ENCODE measurements at regions not wholly inside any gene's neighbourhood (a gene's known extent, or its start where the extent isn't known, plus 50 kb on each side); places are given as distances from the start of the nearest gene placed in this dataset.

DNA sequence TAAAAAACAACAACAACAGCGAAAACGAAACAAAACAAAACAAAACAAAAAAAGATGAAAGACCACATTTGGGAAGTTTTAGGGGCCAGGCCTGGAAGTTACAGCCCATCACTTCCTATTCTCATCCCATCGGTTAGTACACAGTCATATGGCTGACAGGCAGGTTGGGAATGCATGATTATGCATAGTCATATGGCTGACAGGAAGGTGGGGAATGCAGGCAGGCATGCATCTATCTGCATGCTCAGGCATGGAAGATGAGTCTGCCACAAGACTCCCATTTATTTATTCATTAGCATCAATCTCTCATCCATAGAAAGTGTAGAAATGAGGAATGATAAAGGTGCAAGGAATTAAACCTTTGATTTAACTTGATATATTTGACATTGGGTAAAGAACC is 325.3 kb upstream of the MEX3C start:
- H3K4me3 Mint-ChIP-seq = no peak overlapping the region
- TF ChIP-seq, protein P1, sequence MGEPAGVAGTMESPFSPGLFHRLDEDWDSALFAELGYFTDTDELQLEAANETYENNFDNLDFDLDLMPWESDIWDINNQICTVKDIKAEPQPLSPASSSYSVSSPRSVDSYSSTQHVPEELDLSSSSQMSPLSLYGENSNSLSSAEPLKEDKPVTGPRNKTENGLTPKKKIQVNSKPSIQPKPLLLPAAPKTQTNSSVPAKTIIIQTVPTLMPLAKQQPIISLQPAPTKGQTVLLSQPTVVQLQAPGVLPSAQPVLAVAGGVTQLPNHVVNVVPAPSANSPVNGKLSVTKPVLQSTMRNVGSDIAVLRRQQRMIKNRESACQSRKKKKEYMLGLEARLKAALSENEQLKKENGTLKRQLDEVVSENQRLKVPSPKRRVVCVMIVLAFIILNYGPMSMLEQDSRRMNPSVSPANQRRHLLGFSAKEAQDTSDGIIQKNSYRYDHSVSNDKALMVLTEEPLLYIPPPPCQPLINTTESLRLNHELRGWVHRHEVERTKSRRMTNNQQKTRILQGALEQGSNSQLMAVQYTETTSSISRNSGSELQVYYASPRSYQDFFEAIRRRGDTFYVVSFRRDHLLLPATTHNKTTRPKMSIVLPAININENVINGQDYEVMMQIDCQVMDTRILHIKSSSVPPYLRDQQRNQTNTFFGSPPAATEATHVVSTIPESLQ (CRISPR knock-in tag; IDR thresholded peaks at IDR 0.05) = no peak
- no peak for TF ChIP-seq SOX15 (CRISPR knock-in tag; IDR thresholded peaks at IDR 0.05)
- TF ChIP-seq, protein P2, sequence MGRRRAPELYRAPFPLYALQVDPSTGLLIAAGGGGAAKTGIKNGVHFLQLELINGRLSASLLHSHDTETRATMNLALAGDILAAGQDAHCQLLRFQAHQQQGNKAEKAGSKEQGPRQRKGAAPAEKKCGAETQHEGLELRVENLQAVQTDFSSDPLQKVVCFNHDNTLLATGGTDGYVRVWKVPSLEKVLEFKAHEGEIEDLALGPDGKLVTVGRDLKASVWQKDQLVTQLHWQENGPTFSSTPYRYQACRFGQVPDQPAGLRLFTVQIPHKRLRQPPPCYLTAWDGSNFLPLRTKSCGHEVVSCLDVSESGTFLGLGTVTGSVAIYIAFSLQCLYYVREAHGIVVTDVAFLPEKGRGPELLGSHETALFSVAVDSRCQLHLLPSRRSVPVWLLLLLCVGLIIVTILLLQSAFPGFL (CRISPR knock-in tag; IDR thresholded peaks at IDR 0.05; ENCODE audit: borderline replicate concordance) = no peak
- TF ChIP-seq, protein P3, sequence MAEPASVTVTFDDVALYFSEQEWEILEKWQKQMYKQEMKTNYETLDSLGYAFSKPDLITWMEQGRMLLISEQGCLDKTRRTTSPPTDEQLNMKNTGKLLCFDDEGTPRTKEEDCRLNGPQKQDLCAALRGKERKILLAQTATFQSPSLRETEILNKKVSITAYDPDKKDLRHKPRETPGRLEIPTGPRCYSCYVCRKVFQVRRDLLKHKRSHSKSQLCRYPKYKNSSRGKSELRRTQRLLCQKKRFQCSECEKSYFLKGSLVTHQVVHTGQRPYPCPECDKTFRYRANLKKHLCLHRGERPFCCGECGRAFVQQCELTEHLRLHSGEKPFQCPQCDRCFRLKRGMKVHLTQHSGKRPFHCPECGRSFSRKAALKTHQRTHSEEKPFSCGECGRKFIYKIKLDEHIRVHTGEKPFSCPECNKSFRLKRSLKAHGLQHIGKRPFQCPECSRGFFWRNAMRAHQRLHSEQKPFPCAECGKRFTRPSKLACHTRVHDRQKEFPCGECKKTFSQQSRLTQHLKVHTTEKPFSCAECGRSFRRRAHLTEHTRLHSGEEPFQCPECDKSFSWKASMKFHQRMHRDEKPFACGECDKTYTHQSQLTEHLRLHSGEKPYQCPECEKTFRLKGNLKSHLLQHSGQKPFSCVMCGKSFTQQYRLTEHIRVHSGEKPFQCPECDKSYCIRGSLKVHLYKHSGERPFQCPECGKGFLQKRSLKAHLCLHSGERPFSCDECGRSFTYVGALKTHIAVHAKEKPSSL (CRISPR knock-in tag; conservative IDR thresholded peaks at IDR 0.05) = no peak
- TF ChIP-seq, protein P4, sequence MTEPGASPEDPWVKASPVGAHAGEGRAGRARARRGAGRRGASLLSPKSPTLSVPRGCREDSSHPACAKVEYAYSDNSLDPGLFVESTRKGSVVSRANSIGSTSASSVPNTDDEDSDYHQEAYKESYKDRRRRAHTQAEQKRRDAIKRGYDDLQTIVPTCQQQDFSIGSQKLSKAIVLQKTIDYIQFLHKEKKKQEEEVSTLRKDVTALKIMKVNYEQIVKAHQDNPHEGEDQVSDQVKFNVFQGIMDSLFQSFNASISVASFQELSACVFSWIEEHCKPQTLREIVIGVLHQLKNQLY (CRISPR knock-in tag; IDR thresholded peaks at IDR 0.05) = no peak
- TF ChIP-seq, protein P5, sequence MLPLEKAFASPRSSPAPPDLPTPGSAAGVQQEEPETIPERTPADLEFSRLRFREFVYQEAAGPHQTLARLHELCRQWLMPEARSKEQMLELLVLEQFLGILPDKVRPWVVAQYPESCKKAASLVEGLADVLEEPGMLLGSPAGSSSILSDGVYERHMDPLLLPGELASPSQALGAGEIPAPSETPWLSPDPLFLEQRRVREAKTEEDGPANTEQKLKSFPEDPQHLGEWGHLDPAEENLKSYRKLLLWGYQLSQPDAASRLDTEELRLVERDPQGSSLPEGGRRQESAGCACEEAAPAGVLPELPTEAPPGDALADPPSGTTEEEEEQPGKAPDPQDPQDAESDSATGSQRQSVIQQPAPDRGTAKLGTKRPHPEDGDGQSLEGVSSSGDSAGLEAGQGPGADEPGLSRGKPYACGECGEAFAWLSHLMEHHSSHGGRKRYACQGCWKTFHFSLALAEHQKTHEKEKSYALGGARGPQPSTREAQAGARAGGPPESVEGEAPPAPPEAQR (CRISPR knock-in tag; IDR thresholded peaks at IDR 0.05) = no peak
- TF ChIP-seq CREB1 (CRISPR knock-in tag; IDR thresholded peaks at IDR 0.05) = no peak
- TF ChIP-seq, protein P6, sequence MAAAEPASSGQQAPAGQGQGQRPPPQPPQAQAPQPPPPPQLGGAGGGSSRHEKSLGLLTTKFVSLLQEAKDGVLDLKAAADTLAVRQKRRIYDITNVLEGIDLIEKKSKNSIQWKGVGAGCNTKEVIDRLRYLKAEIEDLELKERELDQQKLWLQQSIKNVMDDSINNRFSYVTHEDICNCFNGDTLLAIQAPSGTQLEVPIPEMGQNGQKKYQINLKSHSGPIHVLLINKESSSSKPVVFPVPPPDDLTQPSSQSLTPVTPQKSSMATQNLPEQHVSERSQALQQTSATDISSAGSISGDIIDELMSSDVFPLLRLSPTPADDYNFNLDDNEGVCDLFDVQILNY (CRISPR knock-in tag; IDR thresholded peaks at IDR 0.05) = no peak
- TF ChIP-seq SP1 (CRISPR knock-in tag; conservative IDR thresholded peaks at IDR 0.05) = no peak
- no peaks in the 10 kb centered on the region for H3K27me3 Mint-ChIP-seq (ENCODE audit: low read depth)
- no peaks in the 10 kb centered on the region for H3K36me3 Mint-ChIP-seq
- no peak for DNase-seq (ENCODE audit: low spot score)
- H3K4me1 Mint-ChIP-seq = peaks cover 49% of the 10 kb centered on the region
- no peak for ATAC-seq
- CTCF ChIA-PET = no interaction called here
- POLR2A ChIA-PET = no interaction called here
- H3K9me3 Mint-ChIP-seq = peaks cover 8% of the 10 kb centered on the region
- peak overlapping the region; percentile 22; the same call in 1 of the 2 replicates for H3K27ac Mint-ChIP-seq

DNA sequence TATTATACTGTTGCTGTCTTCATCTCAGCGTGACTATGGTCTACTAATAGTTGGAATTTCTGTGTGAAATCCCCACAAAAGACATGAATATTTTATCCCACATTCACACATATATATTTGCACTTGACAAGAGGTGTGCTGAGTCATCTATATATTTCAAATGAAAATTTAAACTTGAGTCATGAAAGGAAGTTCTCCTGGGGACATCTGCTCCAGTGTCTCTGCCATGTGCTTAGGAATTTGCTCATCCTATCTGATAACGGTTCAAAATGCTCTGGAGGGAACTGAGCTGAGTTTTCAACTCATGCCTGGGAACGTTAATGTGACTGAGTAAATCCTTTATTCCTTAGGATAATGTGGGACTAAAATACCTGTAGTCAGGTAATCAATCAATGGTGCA is 326.2 kb upstream of the MEX3C start:
- H3K4me3 Mint-ChIP-seq = no peak overlapping the region
- ChIA-PET POLR2A (no interaction called here), CTCF (interaction anchor here (0.6 kb wide), 1 partner anchor 473 kb away, joined by 3 read pairs; no protein-coding TSS in a partner anchor)
- H3K36me3 Mint-ChIP-seq = no peaks in the 10 kb centered on the region
- peaks cover 49% of the 10 kb centered on the region for H3K4me1 Mint-ChIP-seq
- peaks cover 8% of the 10 kb centered on the region for H3K9me3 Mint-ChIP-seq
- TF ChIP-seq ZNF416 (CRISPR knock-in tag; IDR thresholded peaks at IDR 0.05) = no peak
- TF ChIP-seq, protein P7, sequence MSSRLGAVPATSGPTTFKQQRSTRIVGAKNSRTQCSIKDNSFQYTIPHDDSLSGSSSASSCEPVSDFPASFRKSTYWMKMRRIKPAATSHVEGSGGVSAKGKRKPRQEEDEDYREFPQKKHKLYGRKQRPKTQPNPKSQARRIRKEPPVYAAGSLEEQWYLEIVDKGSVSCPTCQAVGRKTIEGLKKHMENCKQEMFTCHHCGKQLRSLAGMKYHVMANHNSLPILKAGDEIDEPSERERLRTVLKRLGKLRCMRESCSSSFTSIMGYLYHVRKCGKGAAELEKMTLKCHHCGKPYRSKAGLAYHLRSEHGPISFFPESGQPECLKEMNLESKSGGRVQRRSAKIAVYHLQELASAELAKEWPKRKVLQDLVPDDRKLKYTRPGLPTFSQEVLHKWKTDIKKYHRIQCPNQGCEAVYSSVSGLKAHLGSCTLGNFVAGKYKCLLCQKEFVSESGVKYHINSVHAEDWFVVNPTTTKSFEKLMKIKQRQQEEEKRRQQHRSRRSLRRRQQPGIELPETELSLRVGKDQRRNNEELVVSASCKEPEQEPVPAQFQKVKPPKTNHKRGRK (CRISPR knock-in tag; IDR thresholded peaks at IDR 0.05; ENCODE audit: borderline replicate concordance) = no peak
- TF ChIP-seq TEAD1 (CRISPR knock-in tag; IDR thresholded peaks at IDR 0.05) = no peak
- TF ChIP-seq, protein P5 (CRISPR knock-in tag; IDR thresholded peaks at IDR 0.05) = no peak
- no peak for TF ChIP-seq NFE2L1 (CRISPR knock-in tag; IDR thresholded peaks at IDR 0.05)
- TF ChIP-seq, protein P3 (CRISPR knock-in tag; conservative IDR thresholded peaks at IDR 0.05) = no peak
- ATAC-seq = no peak
- no peaks in the 10 kb centered on the region for H3K27me3 Mint-ChIP-seq (ENCODE audit: low read depth)
- H3K27ac Mint-ChIP-seq = no peak overlapping the region
- DNase-seq (ENCODE audit: low spot score) = no peak
